DND-41 (cell line): ENCODE measurements at regions not wholly inside any gene's neighbourhood (a gene's known extent, or its start where the extent isn't known, plus 50 kb on each side); places are given as distances from the start of the nearest gene placed in this dataset.

Experiments
- EZH2 ChIP-seq: IDR thresholded peaks from 3 replicates; pipeline ENCODE4 v1.6.1; 2012; ENCODE audit warnings: borderline replicate concordance, low read depth, mild to moderate bottlenecking, moderate library complexity, low read length, inconsistent platforms; ENCODE audit not compliant: severe bottlenecking
- TF ChIP-seq, protein P1 (sequence below): IDR thresholded peaks from 2 replicates; pipeline ENCODE4 v1.5.1; 2012; ENCODE audit warnings: borderline replicate concordance, low read length, moderate library complexity, mild to moderate bottlenecking; ENCODE audit not compliant: poor library complexity, severe bottlenecking; ENCODE audit errors: extremely low read depth

DNA sequence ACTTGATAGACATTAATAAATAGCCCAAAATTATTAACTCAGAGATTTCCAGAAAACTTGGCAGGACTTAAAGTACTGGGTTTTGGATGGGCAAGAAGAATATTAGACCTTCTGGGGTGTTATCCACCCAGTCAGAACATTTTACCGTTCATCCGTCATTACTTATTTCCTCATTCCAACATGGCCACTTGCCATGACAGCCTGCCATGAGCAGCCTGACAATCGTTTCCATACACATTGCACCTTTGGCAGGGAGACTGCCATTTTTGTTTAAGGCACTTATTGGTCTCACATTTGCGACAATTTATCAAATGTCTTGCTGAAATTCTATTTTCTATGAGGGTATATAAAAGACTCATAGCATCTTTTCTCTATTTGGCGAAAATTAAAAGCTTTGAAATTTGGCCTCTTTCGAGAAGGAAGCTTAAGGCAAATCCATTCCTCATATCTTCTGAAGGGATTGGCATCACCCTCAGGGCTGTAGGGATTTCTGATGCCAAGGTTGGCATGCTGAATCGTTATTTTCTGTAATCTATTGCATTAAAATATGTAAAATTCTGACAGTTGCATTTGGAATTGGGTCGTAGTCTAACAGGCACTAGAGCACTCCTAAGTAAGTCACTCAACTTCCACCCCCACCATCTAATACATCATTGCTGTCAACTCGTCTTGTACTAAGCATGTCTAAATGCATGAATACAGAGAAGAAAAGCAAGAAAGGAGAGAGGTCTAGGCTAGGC, 406.3 kb upstream of the PIK3C3 start:
- TF ChIP-seq, protein P1, sequence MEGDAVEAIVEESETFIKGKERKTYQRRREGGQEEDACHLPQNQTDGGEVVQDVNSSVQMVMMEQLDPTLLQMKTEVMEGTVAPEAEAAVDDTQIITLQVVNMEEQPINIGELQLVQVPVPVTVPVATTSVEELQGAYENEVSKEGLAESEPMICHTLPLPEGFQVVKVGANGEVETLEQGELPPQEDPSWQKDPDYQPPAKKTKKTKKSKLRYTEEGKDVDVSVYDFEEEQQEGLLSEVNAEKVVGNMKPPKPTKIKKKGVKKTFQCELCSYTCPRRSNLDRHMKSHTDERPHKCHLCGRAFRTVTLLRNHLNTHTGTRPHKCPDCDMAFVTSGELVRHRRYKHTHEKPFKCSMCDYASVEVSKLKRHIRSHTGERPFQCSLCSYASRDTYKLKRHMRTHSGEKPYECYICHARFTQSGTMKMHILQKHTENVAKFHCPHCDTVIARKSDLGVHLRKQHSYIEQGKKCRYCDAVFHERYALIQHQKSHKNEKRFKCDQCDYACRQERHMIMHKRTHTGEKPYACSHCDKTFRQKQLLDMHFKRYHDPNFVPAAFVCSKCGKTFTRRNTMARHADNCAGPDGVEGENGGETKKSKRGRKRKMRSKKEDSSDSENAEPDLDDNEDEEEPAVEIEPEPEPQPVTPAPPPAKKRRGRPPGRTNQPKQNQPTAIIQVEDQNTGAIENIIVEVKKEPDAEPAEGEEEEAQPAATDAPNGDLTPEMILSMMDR = no peak
- TF ChIP-seq EZH2 = no peak
